ENCODE measurements at regions not wholly inside any gene's neighbourhood (a gene's known extent, or its start where the extent isn't known, plus 50 kb on each side); places are given as distances from the start of the nearest gene placed in this dataset.

DNA sequence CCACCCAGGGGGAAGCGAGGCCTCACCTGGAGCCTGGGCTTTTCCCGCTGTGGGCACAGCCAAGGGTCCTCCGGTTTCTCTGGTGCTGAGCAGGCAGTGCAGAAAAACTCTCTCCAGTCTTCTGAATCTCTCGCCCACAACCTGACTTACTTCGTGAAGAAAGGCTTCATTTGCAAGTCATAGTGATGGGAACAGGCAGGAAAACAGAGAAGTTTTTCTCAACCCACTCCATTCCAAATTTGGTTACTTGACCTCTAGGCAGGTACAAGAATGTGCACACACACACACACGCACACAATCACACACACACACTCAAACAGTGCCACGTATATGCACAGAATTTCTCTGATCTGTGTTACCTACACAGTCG is 524.5 kb downstream of the CD83 start:
- TF ChIP-seq EZH2 (IDR thresholded peaks at IDR 0.05; ENCODE audit: insufficient read depth, poor library complexity, severe bottlenecking) (no peak), EZH2phosphoT487 (IDR thresholded peaks at IDR 0.05; ENCODE audit: insufficient read depth, low read depth) (no peak)

Measured in GM23248 (cell line).